H1 (cell line): ENCODE measurements at regions not wholly inside any gene's neighbourhood (a gene's known extent, or its start where the extent isn't known, plus 50 kb on each side); places are given as distances from the start of the nearest gene placed in this dataset.

Experiments
- CTCF ChIA-PET: fragments of 300-600 bp; sonication (Branson Sonifier 250); formaldehyde crosslinking; loops from one replicate; lab custom pipeline; 2021; ENCODE audit not compliant: partially characterized antibody; lab: Charles Lee
- POLR2A ChIA-PET: fragments of 300-600 bp; sonication (Branson Sonifier 250); formaldehyde crosslinking; loops from one replicate; lab custom pipeline; 2021; ENCODE audit warnings: inconsistent platforms; ENCODE audit not compliant: partially characterized antibody; lab: Charles Lee
- DNase-seq, 2 experiments: peaks; one replicate each; pipeline versions ENCODE4 v3.0.0 to v3.0.0-alpha.2; 2010 to 2022; ENCODE audit warnings: low spot score in 2 of 2, low read depth in 1 of 2, mixed read lengths in 1 of 2
- FAIRE-seq: peaks from 2 replicates; lab custom pipeline; 2011; peaks lifted over from hg19 to GRCh38; lab: Jason Lieb, UNC
- H2AFZ ChIP-seq: 2 replicates; pipeline ENCODE4 v1.8.1; 2012; ENCODE audit warnings: low read length, inconsistent platforms
- H2AK5ac ChIP-seq: 2 replicates; pipeline ENCODE4 v1.6.1; 2013; ENCODE audit warnings: low read depth, low read length
- H2BK120ac ChIP-seq: replicated peaks from 2 replicates; pipeline ENCODE3; 2013; ENCODE audit warnings: low read depth, low read length, inconsistent platforms
- H2BK12ac ChIP-seq: 2 replicates; pipeline ENCODE4 v1.6.1; 2013; ENCODE audit warnings: low read depth, low read length
- H2BK15ac ChIP-seq: 2 replicates; pipeline ENCODE4 v1.6.1; 2013; ENCODE audit warnings: low read length
- H2BK20ac ChIP-seq: 2 replicates; pipeline ENCODE4 v1.6.1; 2013; ENCODE audit warnings: low read length
- H2BK5ac ChIP-seq: 2 replicates; pipeline ENCODE4 v1.6.1; 2013; ENCODE audit warnings: low read depth, low read length
- H3K14ac ChIP-seq: 2 replicates; pipeline ENCODE4 v1.6.1; 2013; ENCODE audit warnings: inconsistent platforms; ENCODE audit not compliant: insufficient read length
- H3K18ac ChIP-seq: 2 replicates; pipeline ENCODE4 v1.6.1; 2013; ENCODE audit warnings: low read length; ENCODE audit errors: extremely low read depth
- H3K23ac ChIP-seq: 2 replicates; pipeline ENCODE4 v1.6.1; 2013; ENCODE audit warnings: inconsistent platforms; ENCODE audit not compliant: insufficient read length
- H3K23me2 ChIP-seq: 2 replicates; pipeline ENCODE4 v1.6.1; 2013; ENCODE audit warnings: low read depth, low read length
- H3K27ac ChIP-seq: 2 replicates; pipeline ENCODE4 v1.6.1; 2011; ENCODE audit warnings: low read depth, low read length, inconsistent platforms
- H3K27me3 ChIP-seq, 4 experiments: replicated peaks in 1 of 4; 1 replicate in 1 of 4; 2 replicates in 3 of 4; pipeline versions ENCODE4 v1.6.1 to v1.8.1; 2011 to 2013; ENCODE audit warnings: low read length in 3 of 4, mild to moderate bottlenecking in 3 of 4, inconsistent platforms in 2 of 4, mixed read lengths in 2 of 4, moderate library complexity in 1 of 4; ENCODE audit not compliant: control insufficient read depth in 3 of 4, insufficient read depth in 3 of 4; ENCODE audit errors: extremely low read depth in 1 of 4
- H3K36me3 ChIP-seq, 4 experiments: 2 replicates each; pipeline versions ENCODE4 v1.6.1 to v1.8.1; 2011 to 2013; ENCODE audit warnings: mild to moderate bottlenecking in 4 of 4, low read length in 3 of 4, moderate library complexity in 2 of 4, control low read depth in 1 of 4, inconsistent platforms in 1 of 4; ENCODE audit not compliant: insufficient read depth in 4 of 4, control insufficient read depth in 2 of 4
- H3K4ac ChIP-seq: replicated peaks from 2 replicates; pipeline ENCODE3; 2013; ENCODE audit warnings: low read length, low read depth, mixed read lengths, inconsistent platforms; ENCODE audit not compliant: insufficient read length
- H3K4me1 ChIP-seq, 4 experiments: replicated peaks in 1 of 4; 1 replicate in 1 of 4; 2 replicates in 3 of 4; pipeline versions ENCODE4 v1.6.1 to v1.8.1; 2011 to 2013; ENCODE audit warnings: low read length in 3 of 4, inconsistent platforms in 2 of 4, mixed read lengths in 1 of 4; ENCODE audit not compliant: insufficient read depth in 4 of 4, control insufficient read depth in 3 of 4
- H3K4me2 ChIP-seq, 2 experiments: 2 replicates each; pipeline versions ENCODE4 v1.6.1 to v1.8.1; 2011 to 2013; ENCODE audit warnings: low read depth in 2 of 2, low read length in 2 of 2, control low read depth in 1 of 2, inconsistent platforms in 1 of 2, mild to moderate bottlenecking in 1 of 2; ENCODE audit not compliant: insufficient read depth in 1 of 2
- H3K4me3 ChIP-seq, 4 experiments: fragments of 200-600, 300-600 bp in 1 of 4; sonication (generic), shearing (Covaris generic), sonication (Bioruptor Twin) in 1 of 4; 2 replicates each; pipeline versions ENCODE4 v1.5.1 to v1.8.1; 2011 to 2016; ENCODE audit warnings: low read length in 4 of 4, low read depth in 3 of 4, control low read depth in 2 of 4, inconsistent platforms in 2 of 4, mild to moderate bottlenecking in 2 of 4, mixed read lengths in 1 of 4, moderate library complexity in 1 of 4; ENCODE audit not compliant: insufficient read depth in 2 of 4; ENCODE audit errors: extremely low read depth in 1 of 4
- H3K56ac ChIP-seq: replicated peaks from 2 replicates; pipeline ENCODE3; 2013; ENCODE audit warnings: low read depth, mild to moderate bottlenecking, mixed read lengths, low read length, inconsistent platforms; ENCODE audit not compliant: insufficient read length
- H3K79me1 ChIP-seq: 2 replicates; pipeline ENCODE4 v1.6.1; 2013; ENCODE audit warnings: low read depth, low read length, control low read depth
- H3K79me2 ChIP-seq, 2 experiments: 2 replicates each; pipeline versions ENCODE4 v1.6.1 to v1.8.1; 2012 to 2013; ENCODE audit warnings: low read length in 2 of 2, mild to moderate bottlenecking in 2 of 2, inconsistent platforms in 1 of 2; ENCODE audit not compliant: insufficient read depth in 2 of 2, control insufficient read depth in 1 of 2
- H3K9ac ChIP-seq, 4 experiments: replicated peaks in 1 of 4; 1 replicate in 1 of 4; 2 replicates in 3 of 4; pipeline versions ENCODE4 v1.6.1 to v1.8.1; 2011 to 2013; ENCODE audit warnings: low read depth in 3 of 4, low read length in 3 of 4, control low read depth in 2 of 4, mild to moderate bottlenecking in 2 of 4, moderate library complexity in 2 of 4, inconsistent platforms in 1 of 4; ENCODE audit errors: extremely low read depth in 1 of 4
- H3K9me3 ChIP-seq, 2 experiments: 2 replicates each; pipeline versions ENCODE4 v1.6.1 to v1.8.1; 2012 to 2013; ENCODE audit warnings: mild to moderate bottlenecking in 2 of 2, moderate library complexity in 2 of 2, control low read depth in 1 of 2, inconsistent platforms in 1 of 2, low read depth in 1 of 2, low read length in 1 of 2, mixed read lengths in 1 of 2; ENCODE audit not compliant: insufficient read depth in 2 of 2
- H4K20me1 ChIP-seq, 2 experiments: replicated peaks in 1 of 2; 2 replicates each; pipeline versions ENCODE3 to v1.8.1; 2011 to 2013; ENCODE audit warnings: inconsistent platforms in 2 of 2, low read length in 2 of 2, mild to moderate bottlenecking in 1 of 2; ENCODE audit not compliant: insufficient read depth in 2 of 2, control insufficient read depth in 1 of 2
- H4K5ac ChIP-seq: 2 replicates; pipeline ENCODE4 v1.6.1; 2013; ENCODE audit warnings: low read length, low read depth, mixed read lengths, inconsistent platforms; ENCODE audit not compliant: insufficient read length
- H4K8ac ChIP-seq: 2 replicates; pipeline ENCODE4 v1.8.0; 2013; ENCODE audit warnings: mild to moderate bottlenecking, moderate library complexity, low read length, inconsistent platforms; ENCODE audit not compliant: insufficient read depth; ENCODE audit errors: extremely low read depth
- H4K91ac ChIP-seq: replicated peaks from 2 replicates; pipeline ENCODE3; 2013; ENCODE audit warnings: low read length, mixed read lengths, inconsistent platforms; ENCODE audit not compliant: insufficient read length
- BCL11A ChIP-seq, 2 experiments: IDR thresholded peaks; one replicate each; pipeline ENCODE4 v1.6.1; 2011; ENCODE audit warnings: low read depth in 2 of 2, low read length in 2 of 2, mild to moderate bottlenecking in 2 of 2
- CHD2 ChIP-seq: IDR thresholded peaks from 2 replicates; pipeline ENCODE4 v1.6.1; 2012; ENCODE audit warnings: low read length, improper control_type of control experiment
- JUN ChIP-seq: IDR thresholded peaks from 2 replicates; pipeline ENCODE4 v1.6.1; 2011; ENCODE audit warnings: low read depth, mild to moderate bottlenecking, improper control_type of control experiment, low read length
- SIN3A ChIP-seq, 2 experiments: IDR thresholded peaks in 1 of 2; conservative IDR thresholded peaks in 1 of 2; 2 replicates each; pipeline ENCODE4 v1.6.1; 2011 to 2012; ENCODE audit warnings: low read length in 2 of 2, improper control_type of control experiment in 1 of 2, low read depth in 1 of 2, mild to moderate bottlenecking in 1 of 2
- TEAD4 ChIP-seq: IDR thresholded peaks from 2 replicates; pipeline ENCODE4 v1.6.1; 2012; ENCODE audit warnings: low read depth, low read length, inconsistent platforms, mixed read lengths
- WGBS, 2 experiments: shearing (Covaris generic) in 1 of 2; methylation state at CpG; one replicate each; pipeline versions ENCODE4 v1.1.6 to v1.1.7; 2013 to 2015; ENCODE audit warnings: low lambda C conversion rate in 2 of 2, mixed read lengths in 2 of 2, inconsistent platforms in 1 of 2, low coverage in 1 of 2, missing lambda C conversion rate in 1 of 2; ENCODE audit not compliant: insufficient replicate concordance in 2 of 2, insufficient coverage in 1 of 2, insufficient read length in 1 of 2; ENCODE audit errors: extremely low coverage in 1 of 2, missing lambda C conversion rate in 1 of 2; 5-methylcytosine and 5-hydroxymethylcytosine counted together

DNA sequence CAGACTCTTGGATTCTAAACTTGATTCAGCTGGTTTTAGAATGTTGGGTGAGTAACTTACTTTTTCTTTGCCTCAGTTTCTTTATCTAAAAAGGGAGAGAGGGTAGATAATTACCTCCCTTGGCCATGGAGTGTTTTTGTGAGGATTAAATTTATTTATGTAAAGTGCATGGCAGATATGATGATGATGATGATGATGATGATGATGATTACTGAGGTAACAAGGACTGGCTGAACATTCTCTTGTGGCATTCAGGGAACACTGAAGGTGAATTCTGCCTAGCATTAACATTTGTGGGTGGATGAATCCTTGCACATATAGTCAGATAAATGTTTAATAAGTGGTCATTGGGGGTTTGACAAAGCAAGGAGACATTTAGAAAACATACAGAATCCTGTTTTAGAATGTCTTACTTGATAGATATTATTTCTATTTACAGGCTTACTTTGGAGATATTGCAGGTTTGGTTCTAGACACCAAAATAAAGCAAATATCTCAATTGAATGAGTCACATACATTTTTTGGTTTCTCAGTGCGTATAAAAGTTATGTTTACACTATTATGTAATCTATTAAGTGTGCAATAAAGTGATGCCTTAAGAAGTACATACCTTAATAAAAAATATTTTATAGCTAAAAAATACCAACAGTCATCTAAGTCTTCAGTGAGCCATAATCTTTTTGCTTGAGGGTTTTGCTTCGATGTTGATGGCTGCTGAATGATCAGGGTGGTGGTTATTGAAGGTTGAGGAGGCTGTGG, 123.2 kb downstream of the SNAPC1 start:
- Histone ChIP-seq H3K4ac (no peak overlapping the region), H2AK5ac (no peak overlapping the region), H4K5ac (no peak overlapping the region), H3K4me1 (0 out of 7 replicates have a peak, but pooled peaks cover 0 to 3% (median 0%) of the 10 kb centered on the region in 4 experiments), H2BK12ac (no peak overlapping the region), H3K4me2 (no peak overlapping the region), H3K9ac (no peak overlapping the region), H3K36me3 (no peaks in the 10 kb centered on the region), H3K56ac (no peak overlapping the region), H4K91ac (no peak overlapping the region), H2AFZ (no peak overlapping the region), H3K18ac (no peak overlapping the region), H4K20me1 (no peaks in the 10 kb centered on the region), H3K23me2 (no peaks in the 10 kb centered on the region), H3K27ac (no peak overlapping the region), H2BK15ac (no peak overlapping the region), H3K14ac (no peak overlapping the region), H2BK20ac (no peak overlapping the region), H3K23ac (no peak overlapping the region), H3K9me3 (0 out of 4 replicates have a peak, but pooled peaks cover 0 to 7% of the 10 kb centered on the region in 2 experiments), H4K8ac (no peak overlapping the region), H2BK5ac (no peak overlapping the region), H3K27me3 (no peaks in the 10 kb centered on the region), H3K79me2 (no peaks in the 10 kb centered on the region), H2BK120ac (no peak overlapping the region), H3K4me3 (no peak overlapping the region), H3K79me1 (no peaks in the 10 kb centered on the region)
- TF ChIP-seq SIN3A (conservative IDR thresholded peaks at IDR 0.05 in 1 of 2, IDR thresholded peaks at IDR 0.05 in 1 of 2; ENCODE audit: low read depth in 1 of 2, low read length in 2 of 2) (no peak), CHD2 (no peak), JUN (no peak), BCL11A (IDR thresholded peaks at IDR 0.05; ENCODE audit: low read depth in 2 of 2, low read length in 2 of 2) (no peak), TEAD4 (no peak)
- CTCF ChIA-PET: interaction anchor here (0.7 to 1.2 kb wide), 4 partner anchors 25 to 596 kb away, joined by 3 to 5 read pairs (median 4); no protein-coding TSS in a partner anchor
- POLR2A ChIA-PET: no interaction called here
- DNase-seq (no peak), FAIRE-seq (no peak)
- WGBS, 2 experiments: 89% methylated on average over 2 of the region's 2 CpGs; no CpG with 5 or more reads in 1 of the 2 experiments
